GM19372 (cell line): ENCODE measurements at regions not wholly inside any gene's neighbourhood (a gene's known extent, or its start where the extent isn't known, plus 50 kb on each side); places are given as distances from the start of the nearest gene placed in this dataset.

Experiments used
- ATAC-seq: cut with Tn5 transposase; IDR thresholded peaks from one replicate; pipeline ENCODE4 v1.9.1; 2021; ENCODE audit warnings: mild to moderate bottlenecking, low read depth, moderate library complexity; ENCODE audit not compliant: unreplicated experiment

DNA sequence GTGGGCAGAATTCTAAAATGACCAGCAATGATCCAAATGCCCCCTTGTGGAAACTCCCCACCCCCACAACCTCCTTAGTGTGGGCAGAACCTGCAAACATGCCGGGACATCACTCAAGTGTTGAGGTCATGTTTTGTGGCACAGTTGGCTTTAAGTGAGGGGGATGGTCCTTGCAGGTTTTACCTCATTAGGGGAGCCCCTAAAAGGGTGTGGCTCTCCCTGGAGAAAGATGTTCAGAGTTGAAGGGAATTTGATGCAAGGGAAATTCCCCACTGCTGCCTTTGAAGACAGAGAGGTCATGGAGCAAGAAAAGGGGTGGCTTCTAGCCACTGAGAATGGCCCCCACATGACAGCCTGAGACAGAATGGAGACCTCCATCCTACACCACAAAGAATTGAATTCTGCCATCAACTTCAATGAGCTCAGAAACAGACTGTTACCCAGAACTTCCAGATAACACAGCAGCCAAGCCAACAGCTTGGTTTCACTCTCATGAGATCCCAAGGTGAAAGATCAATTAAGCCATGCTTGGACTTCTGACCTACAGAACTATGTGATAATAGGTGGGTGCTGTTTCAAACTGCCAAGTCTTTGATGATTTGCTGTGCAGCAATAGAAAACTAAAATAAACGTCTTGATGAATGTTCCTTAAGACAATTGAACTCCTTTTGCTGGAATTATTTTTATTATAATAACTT is 103.4 kb downstream of the MED10 start:
- no peak for ATAC-seq

DNA sequence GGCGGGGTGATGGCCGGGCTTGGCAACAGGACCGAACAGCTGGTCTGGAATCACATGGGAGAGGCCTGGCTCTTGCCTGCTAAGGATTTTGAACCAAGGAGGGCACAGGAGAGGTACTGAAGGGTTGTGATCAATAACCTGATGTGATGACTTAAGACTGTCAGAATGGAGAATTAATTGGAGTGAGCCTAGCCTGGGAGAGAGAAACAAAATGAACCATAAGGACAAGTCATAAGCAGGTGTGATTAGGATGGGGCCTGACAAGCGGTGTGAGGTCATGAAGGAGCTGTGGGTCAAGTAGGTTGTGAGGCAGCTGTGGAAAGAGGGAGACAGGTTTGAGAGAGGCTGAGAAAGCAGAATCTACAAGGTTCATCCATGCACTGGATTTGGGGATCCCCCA is 104.6 kb downstream of the MED10 start:
- no peak for ATAC-seq

DNA sequence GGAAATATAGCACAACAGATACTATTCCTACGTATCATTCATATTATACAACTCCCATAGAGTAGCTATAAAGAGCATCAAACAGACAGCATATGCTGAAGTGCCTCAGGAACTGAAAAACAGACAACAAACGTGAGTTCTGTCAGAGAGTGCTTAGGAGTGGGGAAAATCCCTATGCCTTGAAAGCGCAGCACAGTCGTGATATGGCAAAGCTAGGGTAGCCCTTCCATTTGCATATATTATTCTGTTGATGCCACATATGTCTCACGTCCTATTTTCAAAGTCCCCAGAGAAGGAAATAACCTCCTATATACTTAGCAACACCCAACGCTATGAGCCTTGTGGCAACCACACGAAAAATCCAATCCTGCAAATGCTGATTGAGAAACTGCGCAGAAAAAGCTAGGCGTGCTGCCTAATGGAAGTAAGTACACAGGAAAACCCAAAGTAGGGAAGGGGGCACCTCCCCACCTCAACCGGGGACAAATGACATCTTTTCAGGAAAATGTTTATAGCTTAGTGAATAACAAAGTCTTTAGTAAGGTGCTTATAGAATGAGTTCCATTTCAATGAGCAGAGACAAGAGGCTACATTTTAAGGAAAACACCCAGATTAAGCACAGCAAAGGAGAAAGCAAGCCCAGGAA is 105.1 kb downstream of the MED10 start:
- ATAC-seq: no peak

DNA sequence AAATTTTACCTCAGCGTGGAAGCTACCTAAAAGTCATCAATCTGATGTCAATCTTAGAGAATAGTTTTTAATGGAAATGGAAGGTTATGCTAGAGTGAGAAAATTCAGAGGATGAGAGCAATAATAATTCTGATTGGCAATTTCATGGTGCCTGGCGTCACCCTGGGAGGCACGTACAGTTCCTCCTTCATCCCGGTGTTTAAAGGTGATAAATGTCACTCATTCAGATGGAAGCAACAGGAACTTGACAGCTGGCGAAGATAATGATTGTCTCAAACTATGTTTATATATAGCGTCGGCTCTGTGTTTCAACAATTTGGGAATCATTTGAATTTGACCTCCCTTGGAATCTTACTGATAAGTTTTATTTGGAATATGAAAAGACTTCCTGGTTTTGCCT is 108.4 kb downstream of the MED10 start:
- no peak for ATAC-seq

DNA sequence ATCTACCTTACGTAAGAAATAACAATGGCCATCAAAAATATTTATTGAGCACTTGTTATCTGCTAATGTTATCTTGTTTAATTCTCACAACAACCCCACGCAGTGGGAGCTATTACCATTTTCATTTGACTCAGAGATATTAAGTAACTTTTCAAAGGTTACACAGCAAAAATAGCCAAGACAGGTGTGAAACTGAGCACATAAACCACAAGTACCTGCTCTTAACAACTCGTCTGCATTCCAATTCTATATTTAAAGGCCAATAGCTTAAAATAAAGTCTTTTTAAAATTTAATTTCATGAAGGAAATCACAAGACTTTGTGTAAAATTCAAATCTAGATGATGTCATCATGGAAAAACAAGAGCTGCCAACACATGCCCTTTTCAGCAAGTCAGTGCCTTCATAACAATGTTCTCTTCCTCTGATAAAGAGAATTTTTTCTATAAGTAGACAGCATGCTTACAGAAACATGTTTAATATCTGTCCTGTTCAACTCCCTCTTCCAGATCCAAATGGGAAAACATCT is 111.6 kb downstream of the MED10 start:
- ATAC-seq: no peak

DNA sequence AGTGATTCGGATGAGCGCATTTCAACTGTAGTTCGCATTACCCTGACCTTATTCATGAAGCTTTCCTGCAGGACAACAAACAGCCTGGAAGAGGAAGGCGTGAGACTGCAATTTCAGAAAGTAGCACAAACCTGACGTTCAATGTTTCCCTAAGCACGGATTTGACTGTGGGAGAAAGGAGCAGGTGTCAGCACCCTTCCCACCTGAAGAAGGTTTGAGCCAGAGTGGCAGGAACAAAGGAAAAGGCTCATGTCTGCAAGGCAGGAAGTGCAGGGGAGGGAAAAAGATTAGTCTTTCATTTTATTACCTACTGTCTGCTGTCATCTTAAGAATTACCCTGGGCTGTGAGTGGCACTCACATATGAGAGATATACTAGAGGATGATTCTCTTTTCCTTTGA is 114.0 kb downstream of the MED10 start:
- ATAC-seq: no peak

DNA sequence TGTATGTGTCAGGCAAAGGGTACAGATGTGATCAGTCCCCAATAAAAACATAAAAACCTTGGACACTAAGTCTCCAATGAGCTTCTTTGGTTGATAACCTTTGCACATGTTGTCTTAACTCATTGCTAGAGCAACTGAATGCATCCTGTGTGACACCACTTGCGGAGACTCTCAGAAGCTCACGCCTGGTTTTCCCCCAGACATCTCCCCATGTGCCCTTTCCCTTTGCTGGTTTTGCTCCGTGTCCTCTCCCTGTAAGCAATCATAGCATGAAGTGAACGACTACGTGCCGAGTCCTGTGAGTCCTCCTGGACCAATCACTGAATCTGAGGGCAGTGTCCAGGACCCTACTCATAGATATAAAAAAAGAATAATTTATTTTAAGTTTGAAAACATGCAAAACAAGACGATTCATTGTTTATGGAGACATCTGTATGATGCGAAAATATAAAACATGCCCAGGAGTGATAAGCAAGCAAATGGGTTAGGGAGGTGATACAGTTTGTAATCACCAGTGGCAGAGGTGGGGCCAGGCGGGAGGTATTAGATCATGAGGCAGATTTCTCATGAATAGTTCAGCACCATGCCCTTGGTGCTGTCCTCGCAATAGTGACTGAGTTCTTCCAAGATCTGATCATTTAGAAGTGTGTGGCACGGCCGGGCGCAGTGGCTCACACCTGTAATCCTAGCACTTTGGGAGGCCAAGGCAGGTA is 115.5 kb downstream of the MED10 start:
- ATAC-seq: no peak

DNA sequence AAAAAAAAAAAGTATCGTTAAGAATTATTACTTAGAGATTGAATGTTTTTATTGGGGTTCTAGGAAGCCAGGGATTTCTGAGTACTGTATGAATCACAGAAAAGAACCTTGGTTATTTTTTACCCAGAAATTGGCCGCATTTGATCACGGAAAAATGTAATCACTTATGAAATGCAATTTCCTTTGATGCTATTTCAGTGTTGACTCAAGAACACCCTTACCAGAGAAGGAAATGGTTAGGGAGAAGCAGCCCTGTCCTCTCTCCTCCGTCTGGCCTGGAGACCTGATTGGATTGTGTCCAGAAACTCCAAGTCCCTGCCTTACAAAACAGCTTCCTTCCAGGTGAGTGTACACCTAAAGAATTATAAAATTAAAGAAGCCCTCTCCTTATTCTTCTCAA is 116.7 kb downstream of the MED10 start:
- no peak for ATAC-seq

DNA sequence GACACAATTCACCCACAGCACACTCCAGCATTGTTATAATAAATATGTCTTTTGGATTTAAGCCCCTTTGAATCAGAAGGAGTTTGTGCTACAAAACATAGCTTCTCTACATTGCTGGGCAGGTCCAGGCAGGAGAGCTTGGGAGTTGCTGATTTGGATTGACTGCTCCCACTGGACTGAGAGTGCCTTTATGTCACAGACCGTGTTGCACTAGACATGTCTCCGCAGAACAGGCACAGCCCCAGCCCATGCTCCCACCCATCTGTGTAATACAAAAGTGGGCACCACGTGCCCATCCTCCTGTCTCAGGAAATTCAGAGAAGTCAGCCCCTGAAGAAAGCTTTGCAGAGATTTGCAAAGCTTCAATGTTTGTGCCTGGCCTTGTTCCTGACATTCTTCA is 117.1 kb downstream of the MED10 start:
- ATAC-seq: no peak

DNA sequence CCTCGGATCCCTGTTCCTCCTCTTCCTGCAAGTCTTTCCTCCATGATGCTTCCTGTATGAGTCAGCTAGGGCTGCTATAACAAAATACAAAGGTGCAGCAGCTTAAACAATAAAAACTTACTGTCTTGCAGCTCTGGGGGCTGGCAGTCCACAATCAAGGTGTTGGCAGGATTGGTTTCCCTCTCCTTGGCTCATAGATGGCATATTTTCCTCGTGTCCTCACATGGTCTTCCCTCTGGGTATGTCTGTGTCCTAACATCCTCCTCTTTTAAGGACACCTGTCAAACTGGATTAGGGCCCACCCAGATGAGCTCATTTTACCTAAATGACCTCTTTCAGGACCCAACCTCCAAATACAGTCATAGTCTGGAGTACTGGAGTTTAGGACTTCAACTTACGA is 117.5 kb downstream of the MED10 start:
- ATAC-seq: no peak

DNA sequence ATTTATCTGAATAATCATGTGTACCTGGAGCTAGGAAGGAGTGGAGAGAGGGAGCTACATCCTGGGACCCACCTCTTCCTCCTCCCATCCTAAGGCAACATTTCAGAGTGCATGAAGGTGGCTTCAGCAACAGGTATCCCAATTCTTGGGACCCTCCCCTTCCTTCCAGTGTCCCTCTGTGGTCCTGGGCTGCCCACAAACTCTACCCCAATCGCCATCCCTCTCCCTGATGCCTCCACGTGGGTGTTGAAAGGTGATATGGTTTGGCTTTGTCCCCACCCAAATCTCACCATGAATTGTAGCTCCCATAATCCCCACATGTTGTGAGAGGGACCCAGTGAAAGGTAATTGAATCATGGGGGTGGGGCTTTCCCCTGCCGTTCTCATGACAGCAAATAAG is 121.4 kb downstream of the MED10 start:
- ATAC-seq: no peak

DNA sequence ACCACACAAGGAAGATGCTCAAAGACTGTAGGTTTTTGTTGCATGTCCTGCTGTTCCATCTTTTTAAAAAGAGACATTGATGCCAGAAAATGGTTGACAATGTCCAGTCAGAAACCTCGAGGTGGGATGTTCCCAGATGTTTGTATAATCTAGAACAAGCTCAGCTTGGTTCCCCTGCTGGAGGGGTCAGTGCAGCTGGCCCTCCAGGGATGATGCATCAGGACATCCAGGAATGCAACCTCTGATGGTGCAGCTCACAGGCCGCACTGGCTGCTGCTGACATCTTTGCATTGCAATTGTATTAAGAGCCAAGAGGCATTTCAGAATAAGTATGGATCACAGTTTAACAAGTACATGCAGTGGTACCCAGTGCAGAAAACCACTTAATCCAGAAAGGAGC is 122.4 kb downstream of the MED10 start:
- no peak for ATAC-seq

DNA sequence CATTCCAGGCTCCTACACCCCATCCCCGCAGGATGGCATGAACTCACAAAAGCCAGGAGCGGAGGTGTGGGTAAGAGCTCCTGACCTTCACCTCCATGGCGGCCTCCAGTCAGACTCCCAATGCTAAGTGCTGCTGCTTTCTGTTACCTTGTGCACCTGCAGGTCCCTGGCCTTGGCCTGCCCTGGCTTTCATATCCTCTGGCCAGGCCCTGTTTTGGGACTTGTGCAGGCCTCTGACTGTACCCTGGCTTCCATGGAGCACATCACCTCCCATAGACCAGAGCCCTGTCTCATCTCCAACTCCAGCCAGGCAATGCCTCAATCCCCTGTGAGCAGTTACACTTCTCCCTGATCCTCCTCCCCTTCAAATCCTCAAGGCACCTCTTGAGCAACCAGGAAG is 124.5 kb downstream of the MED10 start:
- no peak for ATAC-seq

DNA sequence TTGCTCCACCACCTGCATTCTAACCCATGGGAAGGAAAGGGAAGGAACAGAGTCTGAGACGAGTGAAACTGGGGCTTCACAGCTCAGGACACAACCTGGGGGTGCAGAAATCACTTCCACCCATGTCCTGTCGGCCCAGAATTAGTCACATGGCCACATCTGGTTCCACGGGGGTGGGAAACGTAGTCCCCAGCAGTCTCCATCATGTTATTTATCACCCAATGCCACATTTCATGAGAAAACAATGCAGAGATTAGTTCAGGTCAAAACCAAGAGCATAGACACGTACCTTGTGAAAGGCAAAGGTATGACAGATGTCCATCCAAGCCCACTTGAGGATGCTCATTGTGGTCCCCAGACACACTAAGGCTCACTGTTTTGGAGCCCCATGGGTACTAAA is 125.1 kb downstream of the MED10 start:
- no peak for ATAC-seq

DNA sequence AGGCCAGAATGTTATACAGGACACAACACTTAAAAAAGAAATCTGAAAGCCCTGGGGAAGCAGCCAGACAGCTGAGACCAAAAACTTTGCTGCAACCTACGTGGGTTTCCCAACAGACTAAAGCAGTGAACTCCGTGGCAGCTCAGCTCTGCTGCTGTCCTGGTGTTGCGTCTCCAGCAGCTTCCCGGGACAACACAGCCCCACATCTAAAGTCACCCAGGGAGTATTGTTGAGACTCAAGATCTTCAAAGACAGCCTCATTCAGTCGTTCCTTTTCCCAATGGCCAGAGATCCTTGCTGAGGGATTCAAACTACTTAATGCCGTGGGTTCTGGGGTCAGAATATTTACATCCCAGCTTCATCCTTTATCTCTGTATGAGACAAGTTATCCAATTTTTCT is 125.8 kb downstream of the MED10 start:
- ATAC-seq: no peak

DNA sequence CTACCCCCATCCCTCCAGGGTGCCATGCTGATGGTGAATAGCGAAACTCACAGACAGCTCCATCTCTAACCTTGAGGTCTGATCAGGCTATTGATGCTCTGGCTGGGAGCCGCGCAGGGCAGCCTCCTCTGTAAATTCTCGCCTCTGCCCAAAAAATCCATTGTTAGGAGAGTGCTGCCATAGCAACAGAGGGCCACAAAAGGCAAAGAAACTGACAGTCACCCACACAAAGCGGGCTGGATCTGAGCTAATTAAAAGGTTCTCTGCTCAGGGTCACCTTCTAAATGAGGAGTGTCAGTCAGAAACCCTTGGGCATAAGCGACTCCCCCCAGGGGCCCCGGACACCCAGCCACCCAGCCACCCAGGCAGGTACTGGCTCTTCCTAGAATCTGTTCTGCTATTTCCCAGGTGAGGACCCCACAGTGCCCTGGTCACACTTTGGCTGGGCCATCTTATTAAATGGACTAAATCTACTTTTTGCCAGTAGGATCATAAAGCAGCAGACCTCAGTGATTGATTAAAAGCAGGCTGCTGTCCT is 126.7 kb downstream of the MED10 start:
- no peak for ATAC-seq

DNA sequence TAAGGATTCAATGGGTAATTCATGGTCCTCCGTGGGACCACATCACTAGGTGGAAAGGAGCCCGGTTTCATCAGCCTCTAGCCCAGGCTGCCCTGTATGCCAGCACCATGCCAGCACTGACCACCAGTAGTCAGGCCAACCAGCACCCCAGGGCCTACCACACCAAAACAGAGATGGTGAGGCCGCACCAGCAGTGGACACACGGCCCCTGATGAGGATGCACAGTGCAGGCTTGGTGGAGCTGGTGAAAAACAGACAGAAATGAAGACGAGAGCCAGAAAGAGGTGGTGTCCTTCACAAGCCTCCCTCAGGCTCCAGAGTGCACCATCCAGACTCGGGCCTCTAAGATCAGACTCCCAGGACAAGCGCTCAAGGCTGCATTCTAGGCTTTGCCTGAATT is 128.2 kb downstream of the MED10 start:
- no peak for ATAC-seq

DNA sequence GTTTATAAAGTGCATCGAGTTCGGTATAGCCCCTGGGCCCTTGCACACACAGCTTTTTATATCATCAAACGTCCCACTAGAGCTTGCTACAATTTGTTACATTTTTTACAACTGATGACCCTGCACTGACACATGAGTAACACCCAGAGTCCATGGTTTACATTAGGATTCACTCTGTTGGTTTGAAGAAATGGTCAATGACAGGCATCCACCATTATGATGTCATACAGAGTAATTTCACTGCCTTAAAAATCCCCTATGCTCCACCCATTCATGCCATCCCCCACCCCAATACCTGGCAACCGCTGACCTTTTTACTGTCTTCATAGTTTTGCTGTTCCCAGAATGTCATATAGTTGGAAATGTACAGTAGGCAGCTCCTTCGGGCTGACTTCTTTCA is 130.2 kb downstream of the MED10 start:
- no peak for ATAC-seq

DNA sequence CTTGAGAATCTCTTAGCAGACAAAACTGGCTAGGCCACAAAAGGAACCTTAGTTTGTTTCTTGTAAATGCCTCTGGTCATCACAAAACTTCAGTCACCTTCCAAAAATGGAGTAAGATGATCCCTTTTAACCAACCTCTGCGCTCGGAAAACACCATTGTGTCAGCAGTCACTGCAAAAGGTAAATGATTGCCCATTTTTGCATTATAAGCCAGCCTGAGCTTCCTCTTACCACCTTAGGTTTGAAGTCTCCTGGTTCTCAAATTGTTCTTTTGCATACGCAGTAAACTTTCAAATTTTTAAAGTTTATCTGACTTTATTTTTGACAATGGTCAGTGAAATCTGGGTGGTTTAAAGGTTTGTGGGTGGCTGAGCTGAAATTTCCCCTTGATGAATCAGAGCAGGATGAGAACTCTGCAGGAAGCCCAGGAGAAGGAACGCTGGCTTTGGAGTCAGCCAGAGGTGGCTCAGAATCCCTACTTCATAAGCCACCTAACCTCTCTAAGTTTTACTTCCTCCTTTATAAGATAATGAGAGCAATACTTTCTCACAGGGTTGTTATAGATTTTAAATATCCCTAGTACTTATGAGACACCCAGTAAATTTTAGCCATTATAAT is 131.4 kb downstream of the MED10 start:
- no peak for ATAC-seq

DNA sequence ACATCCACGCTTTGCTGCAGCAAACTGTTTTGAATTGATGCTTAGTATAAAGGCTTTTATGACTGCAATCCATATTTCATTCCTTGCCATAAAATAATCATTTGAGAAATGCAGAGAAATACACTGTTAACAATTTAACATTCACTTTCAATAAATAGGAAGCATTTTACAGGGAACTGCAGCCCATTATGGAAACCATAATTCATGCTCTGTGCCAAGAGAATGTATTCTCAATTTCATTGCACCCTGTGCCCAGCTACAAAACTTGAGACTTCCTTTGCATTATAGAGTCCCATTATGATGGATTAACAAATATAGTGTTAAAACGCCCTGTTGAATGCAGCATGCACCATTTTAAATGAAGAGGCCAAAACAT is 134.0 kb downstream of the MED10 start:
- ATAC-seq: no peak

DNA sequence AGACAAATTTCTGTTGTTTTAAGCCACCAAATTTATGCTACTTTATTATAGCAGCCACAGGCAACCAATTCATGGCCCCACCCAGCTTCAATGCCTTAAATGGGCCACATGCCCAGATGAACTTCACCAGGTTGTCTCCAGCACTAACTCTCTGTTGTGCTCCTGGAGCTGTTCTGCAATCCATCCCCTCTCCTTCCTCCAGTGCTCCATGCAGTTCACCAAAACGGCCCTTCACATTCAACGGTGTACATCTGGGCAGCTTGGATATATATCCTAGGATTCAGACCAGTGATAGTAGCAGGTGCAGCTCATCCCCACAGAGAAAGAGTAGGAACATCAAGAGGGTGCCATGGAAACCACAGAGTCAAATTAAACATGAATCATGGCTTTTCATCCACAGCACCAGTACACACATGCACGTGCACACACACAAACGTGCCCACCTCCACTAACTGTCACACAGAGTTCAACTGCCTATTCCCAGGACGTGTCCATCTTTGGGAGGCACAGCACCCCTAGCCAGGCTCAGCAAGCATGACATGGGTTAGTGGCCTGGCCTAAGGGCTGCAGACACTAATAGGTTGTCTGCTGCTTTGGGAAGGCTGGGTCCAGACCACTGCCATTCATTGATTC is 134.5 kb downstream of the MED10 start:
- no peak for ATAC-seq
